Aorta (tissue), 5 donors: ENCODE measurements at regions not wholly inside any gene's neighbourhood (a gene's known extent, or its start where the extent isn't known, plus 50 kb on each side); places are given as distances from the start of the nearest gene placed in this dataset.

Experiments
- ATAC-seq: fragments of 200-7000 bp; cut with Tn5 transposase; one replicate; pipeline ENCODE4 v1.9.1; 2022; ENCODE audit warnings: moderate library complexity; ENCODE audit not compliant: low FRiP score
- DNase-seq, 2 donors: peaks; one replicate each; pipeline ENCODE4 v3.0.0-alpha.2; 2020
- H3K27ac ChIP-seq, 2 donors: one replicate each; pipeline ENCODE4 v1.5.1; 2013; ENCODE audit warnings: low read length in 2 of 2, mild to moderate bottlenecking in 2 of 2, moderate library complexity in 2 of 2, control low read depth in 1 of 2, inconsistent platforms in 1 of 2, low read depth in 1 of 2
- H3K27me3 ChIP-seq, 2 donors: one replicate each; pipeline ENCODE4 v1.6.1; 2013; ENCODE audit warnings: control low read depth in 1 of 2, low read length in 1 of 2, mild to moderate bottlenecking in 1 of 2, moderate library complexity in 1 of 2; ENCODE audit not compliant: insufficient read depth in 2 of 2, control insufficient read depth in 1 of 2
- H3K36me3 ChIP-seq, 2 donors: one replicate each; pipeline ENCODE4 v1.6.1; 2013; ENCODE audit warnings: control low read depth in 1 of 2, low read length in 1 of 2, mild to moderate bottlenecking in 1 of 2; ENCODE audit not compliant: insufficient read depth in 2 of 2, control insufficient read depth in 1 of 2
- H3K4me1 ChIP-seq, 2 donors: one replicate each; pipeline ENCODE4 v1.6.1; 2013; ENCODE audit warnings: low read length in 2 of 2, control low read depth in 1 of 2, mild to moderate bottlenecking in 1 of 2, moderate library complexity in 1 of 2; ENCODE audit not compliant: insufficient read depth in 2 of 2, control insufficient read depth in 1 of 2
- H3K4me3 ChIP-seq, 2 donors: one replicate each; pipeline ENCODE4 v1.5.1; 2013; ENCODE audit warnings: low read length in 2 of 2, control low read depth in 1 of 2, mild to moderate bottlenecking in 1 of 2
- H3K9me3 ChIP-seq: one replicate; pipeline ENCODE4 v1.6.1; 2013; ENCODE audit warnings: mild to moderate bottlenecking, low read length; ENCODE audit not compliant: control insufficient read depth
- WGBS, 2 donors: extraction: QIAGEN DNeasy Blood & Tissue Kit; methylation state at CpG; one replicate each; pipeline ENCODE4 v1.1.7; 2013; 5-methylcytosine and 5-hydroxymethylcytosine counted together
- intact Hi-C, 2 donors: fragments of 100-400 bp; cut with DNase I; formaldehyde crosslinking; loops; one replicate each; pipeline versions ENCODE4 v1.14.2 to v1.15.0; 2022
- donor health status: healthy with polysubstance abuse.
- donor health status: Bipolar disorder and iron deficiency.
- donor health status: DM: no; HTN: no; CAD: no.
- donor health status: DM: no; HTN: no; CAD: no.
- donor health status: DM: yes; HTN: yes; CAD: no.

DNA sequence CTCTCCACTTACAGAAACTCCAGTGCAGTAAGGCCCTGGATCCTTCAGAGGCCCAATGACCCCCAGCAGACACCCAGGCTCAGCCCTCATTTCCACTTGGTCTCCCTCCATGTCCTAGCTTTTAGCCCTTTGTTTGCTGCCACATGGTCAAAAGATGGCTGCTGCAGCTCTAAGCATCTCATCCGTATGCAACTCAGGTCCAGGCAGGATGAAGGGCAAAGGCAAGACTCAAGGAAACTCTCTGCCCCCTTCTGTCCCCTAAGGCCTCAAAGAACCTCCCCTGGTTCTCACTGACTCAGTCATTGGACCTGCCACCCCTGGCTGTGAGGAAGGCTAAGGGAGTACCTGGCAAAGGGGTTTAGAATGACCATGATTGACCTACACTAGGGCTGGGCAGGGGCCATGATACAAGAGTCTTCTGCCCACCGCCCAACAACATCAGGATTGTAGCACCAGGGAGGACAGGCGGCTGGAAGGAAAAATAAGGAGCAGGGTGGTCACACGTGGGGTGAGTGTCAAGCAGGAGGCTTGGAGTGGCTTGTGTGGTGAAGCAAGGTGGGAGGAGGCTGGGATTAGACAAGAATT is 303.8 kb upstream of the ZMIZ1 start:
- no peak overlapping the region for H3K27ac ChIP-seq
- H3K4me1 ChIP-seq = peaks cover 0 to 2% of the 10 kb centered on the region in 2 donors
- no peaks in the 10 kb centered on the region for H3K9me3 ChIP-seq
- DNase-seq = no peak
- H3K27me3 ChIP-seq = no peaks in the 10 kb centered on the region
- H3K36me3 ChIP-seq = no peaks in the 10 kb centered on the region
- ATAC-seq = no peak
- intact Hi-C loops = no loop called here
- WGBS, 2 donors = 96 to 98% methylated on average over 4 of the region's 4 CpGs
- H3K4me3 ChIP-seq = no peak overlapping the region

DNA sequence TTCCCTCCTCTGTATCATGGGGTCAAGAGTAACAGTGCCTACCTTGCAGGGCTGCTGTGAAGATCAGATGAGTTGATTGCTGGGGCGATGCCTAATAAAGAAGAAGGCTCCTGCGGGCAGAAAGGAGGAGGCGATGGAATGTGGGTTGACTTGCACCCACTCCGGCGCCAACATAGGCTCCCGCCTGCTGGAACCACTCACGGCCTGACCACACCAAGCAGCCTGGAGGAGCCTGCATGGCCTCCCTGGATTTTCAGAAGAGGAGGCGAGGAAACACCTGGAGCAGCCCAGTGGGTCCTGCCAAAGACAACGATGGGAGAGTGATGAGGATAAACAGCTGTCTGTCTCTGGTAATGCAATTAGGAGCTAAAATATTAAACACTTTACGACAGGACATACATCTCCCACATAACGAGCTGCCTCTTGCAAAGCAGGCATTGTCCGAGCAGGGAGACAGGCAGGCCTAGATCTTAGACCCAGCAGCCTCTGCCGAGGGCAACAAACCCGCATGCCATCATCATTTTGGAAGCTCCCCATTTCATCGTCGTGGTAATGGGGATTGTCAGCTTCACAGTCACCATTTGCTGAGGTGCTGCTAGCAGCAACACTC is 302.9 kb upstream of the ZMIZ1 start:
- ATAC-seq (no peak), DNase-seq (no peak)
- WGBS, 2 donors = 90 to 91% methylated on average over 16 of the region's 16 CpGs
- no peak overlapping the region for H3K4me3 ChIP-seq
- intact Hi-C loops = no loop called here
- peaks cover 0 to 2% of the 10 kb centered on the region in 2 donors for H3K4me1 ChIP-seq
- no peak overlapping the region for H3K27ac ChIP-seq
- H3K36me3 ChIP-seq = no peaks in the 10 kb centered on the region
- H3K27me3 ChIP-seq = no peaks in the 10 kb centered on the region
- H3K9me3 ChIP-seq = no peaks in the 10 kb centered on the region

DNA sequence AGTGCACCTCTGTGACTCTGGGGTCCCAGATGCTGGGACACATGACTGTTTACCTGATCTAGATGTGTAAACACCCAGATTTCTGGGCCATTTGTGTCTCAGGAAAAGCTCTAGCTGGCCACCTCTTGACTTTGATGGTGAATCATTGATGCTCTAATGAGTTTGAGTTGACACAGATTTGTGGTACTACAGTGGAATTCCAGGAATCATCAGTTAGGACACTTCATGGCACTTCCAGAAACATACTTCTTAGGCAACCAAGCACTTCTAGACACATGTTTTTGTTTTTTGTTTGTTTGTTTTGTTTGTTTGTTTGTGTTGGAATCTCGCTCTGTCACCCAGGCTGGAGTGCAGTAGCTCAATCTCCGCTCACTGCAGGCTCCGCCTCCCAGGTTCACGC is 302.2 kb upstream of the ZMIZ1 start:
- Histone ChIP-seq H3K27ac (no peak overlapping the region), H3K36me3 (no peaks in the 10 kb centered on the region), H3K4me3 (no peak overlapping the region), H3K27me3 (no peaks in the 10 kb centered on the region), H3K4me1 (peaks cover 0 to 2% of the 10 kb centered on the region in 2 donors), H3K9me3 (no peaks in the 10 kb centered on the region)
- ATAC-seq (no peak), DNase-seq (no peak)
- intact Hi-C loops = no loop called here
- 98 to 99% methylated on average over 4 of the region's 4 CpGs for WGBS, 2 donors

DNA sequence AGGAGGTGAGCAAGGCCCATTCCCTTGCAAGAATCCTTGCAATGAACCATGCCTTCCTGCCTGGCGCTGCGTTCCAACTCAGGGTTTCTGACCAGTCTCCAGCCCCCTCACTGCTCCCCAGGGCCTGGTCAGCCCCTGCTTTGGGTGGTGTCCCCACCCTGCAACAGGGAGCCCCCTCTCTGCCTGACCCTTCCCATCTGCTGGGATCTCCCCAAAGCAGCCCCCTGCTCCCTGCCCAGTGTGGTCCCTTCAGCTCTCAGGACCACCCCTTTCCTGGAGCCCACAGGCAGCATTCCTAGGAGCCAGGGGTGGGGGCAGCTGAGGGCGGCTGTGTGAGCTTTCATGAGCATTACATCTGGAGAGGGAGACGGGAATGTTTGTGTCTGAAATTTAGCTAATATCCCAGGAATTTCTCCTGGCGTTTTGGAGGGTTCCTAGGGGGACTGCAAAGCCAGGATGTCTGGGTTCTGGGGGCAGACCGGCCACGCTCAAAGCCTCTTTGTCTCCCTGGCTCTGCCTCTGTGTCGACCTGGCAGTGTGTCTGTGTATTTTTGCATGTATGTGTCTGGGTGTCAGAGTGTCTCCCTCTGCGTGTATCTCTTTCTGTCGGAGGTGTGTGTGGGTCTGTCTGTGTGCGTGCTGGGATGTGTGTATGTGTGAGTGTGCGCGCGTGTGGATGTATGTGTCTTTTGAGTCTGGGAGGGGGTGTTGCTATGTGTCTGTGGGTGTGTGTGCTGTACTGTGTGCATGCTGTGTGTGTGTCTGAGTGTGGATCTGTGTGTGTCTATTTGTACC is 300.5 kb upstream of the ZMIZ1 start:
- H3K4me3 ChIP-seq = no peak overlapping the region
- DNase-seq (no peak), ATAC-seq (no peak)
- intact Hi-C loops = no loop called here
- peaks cover 0 to 2% of the 10 kb centered on the region in 2 donors for H3K4me1 ChIP-seq
- H3K36me3 ChIP-seq = no peaks in the 10 kb centered on the region
- H3K9me3 ChIP-seq = no peaks in the 10 kb centered on the region
- no peaks in the 10 kb centered on the region for H3K27me3 ChIP-seq
- 16 to 24% methylated on average over 14 of the region's 14 CpGs for WGBS, 2 donors
- no peak overlapping the region for H3K27ac ChIP-seq

DNA sequence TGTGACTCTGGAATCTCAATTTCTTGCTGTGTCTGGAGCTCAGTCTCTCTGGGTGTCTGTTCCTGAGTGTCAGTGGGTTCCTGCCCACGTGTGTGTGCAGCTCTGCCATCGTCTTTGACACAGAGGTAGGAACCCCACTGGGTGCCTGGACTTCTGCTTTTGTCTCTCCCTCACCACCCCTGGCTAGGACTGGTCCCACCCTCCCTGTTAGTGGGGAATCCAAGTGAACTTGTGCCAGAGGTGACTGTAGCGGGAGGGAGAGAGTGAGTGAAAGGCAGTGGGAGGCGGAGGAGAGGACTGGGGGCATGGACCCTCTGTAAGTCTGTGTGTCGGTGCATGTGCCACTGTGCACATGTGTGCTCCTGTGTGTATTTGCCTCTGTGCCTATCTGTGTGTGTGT is 299.9 kb upstream of the ZMIZ1 start:
- 14 to 33% methylated on average over 2 to 5 of the region's 5 CpGs for WGBS, 2 donors
- DNase-seq (no peak), ATAC-seq (no peak)
- no peak overlapping the region for H3K27ac ChIP-seq
- intact Hi-C loops = no loop called here
- no peaks in the 10 kb centered on the region for H3K27me3 ChIP-seq
- H3K36me3 ChIP-seq = no peaks in the 10 kb centered on the region
- H3K4me3 ChIP-seq = no peak overlapping the region
- peaks cover 0 to 2% of the 10 kb centered on the region in 2 donors for H3K4me1 ChIP-seq
- H3K9me3 ChIP-seq = no peaks in the 10 kb centered on the region

DNA sequence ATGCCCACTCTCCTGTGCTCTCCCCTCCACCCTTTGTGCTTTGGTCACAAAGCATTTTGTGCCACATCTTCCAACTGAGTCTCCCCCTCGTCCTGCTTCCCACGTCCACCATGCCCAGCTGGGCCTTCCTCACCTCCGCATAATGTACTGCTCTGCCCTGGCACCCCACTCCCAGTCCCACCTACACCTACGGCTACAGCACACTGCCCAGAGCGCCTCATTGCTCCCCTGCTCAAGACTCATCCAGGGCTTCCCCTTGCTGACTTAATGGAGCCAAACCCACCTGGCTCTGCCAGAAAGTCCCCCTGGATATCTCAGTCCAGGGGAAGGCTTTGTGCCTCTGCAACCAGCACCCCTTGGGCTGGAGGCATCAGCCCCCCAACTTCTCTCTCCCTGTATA is 299.2 kb upstream of the ZMIZ1 start:
- intact Hi-C loops = no loop called here
- H3K36me3 ChIP-seq = no peaks in the 10 kb centered on the region
- no peak overlapping the region for H3K27ac ChIP-seq
- H3K9me3 ChIP-seq = no peaks in the 10 kb centered on the region
- no peak for ATAC-seq
- DNase-seq = no peak
- no peaks in the 10 kb centered on the region for H3K27me3 ChIP-seq
- WGBS, 2 donors = 96 to 99% methylated on average over 5 of the region's 5 CpGs
- no peak overlapping the region for H3K4me3 ChIP-seq
- no peaks in the 10 kb centered on the region for H3K4me1 ChIP-seq

DNA sequence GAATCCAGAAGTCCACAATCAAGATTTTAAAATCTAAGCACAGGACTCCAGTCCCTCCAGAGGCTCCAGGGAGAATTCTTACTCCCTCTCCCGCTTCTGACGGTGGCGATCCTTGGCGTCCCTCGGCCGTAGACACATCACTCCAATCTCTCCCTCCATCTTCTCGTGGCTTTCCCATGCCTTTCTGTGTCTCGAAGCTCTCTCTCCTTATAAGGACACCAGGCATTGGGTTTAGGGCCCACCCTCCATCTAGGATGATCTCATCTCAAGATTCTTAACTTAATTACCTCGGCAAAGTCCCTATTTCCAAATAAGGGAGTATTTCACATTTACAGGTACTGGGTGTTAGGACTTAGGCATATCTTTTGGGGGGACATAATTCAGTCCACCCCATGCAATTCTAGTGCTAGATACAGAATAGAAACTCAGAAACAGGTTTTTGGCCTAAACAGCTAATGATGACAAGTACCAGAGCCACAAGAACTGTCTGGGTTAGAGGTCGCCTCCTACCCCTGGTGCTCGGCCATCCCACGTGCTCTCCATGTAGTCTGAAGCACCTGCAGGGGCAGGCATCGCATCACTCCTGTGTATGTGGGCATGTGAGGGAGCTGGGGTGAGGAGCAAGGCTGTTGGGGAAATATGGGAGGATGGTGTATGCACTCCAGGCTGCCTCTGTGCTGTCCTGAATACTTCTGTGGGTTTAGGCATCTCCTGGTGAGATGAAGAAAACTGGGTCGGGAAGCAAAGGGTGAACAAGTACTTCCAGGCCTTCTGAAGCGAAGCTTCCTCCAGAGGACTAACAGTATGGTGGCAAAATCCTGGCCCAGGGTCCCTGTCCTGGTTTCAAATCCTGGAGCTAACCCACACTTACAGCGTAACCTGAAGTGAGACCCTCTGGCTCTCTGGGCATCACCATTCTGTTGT is 298.3 kb upstream of the ZMIZ1 start:
- Histone ChIP-seq H3K36me3 (no peaks in the 10 kb centered on the region), H3K4me3 (no peak overlapping the region), H3K4me1 (no peaks in the 10 kb centered on the region), H3K9me3 (no peaks in the 10 kb centered on the region), H3K27me3 (no peaks in the 10 kb centered on the region), H3K27ac (no peak overlapping the region)
- DNase-seq (no peak), ATAC-seq (no peak)
- intact Hi-C loops = no loop called here
- 73 to 74% methylated on average over 16 of the region's 16 CpGs for WGBS, 2 donors

DNA sequence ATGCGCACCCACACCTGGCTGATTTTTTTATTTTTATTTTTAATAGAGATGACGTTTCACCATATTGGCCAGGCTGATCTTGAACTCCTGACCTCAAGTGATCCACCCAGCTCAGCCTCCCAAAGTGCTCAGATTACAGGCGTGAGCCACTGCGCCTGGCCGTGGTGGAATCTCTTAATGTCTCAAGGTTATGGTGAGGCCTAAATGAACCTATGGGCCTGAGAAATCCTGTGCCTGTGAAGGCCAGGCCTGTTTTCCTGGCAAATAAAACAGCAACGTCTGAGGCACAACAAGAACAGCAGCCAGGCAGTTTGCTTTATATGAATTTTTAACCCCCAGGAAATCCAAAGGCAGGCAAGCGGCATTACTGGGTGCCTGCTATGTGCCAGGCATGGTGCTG is 297.5 kb upstream of the ZMIZ1 start:
- H3K36me3 ChIP-seq = no peaks in the 10 kb centered on the region
- no peak overlapping the region for H3K27ac ChIP-seq
- intact Hi-C loops = no loop called here
- H3K27me3 ChIP-seq = no peaks in the 10 kb centered on the region
- WGBS, 2 donors = 75 to 77% methylated on average over 7 of the region's 7 CpGs
- DNase-seq (no peak), ATAC-seq (no peak)
- H3K4me1 ChIP-seq = no peaks in the 10 kb centered on the region
- no peak overlapping the region for H3K4me3 ChIP-seq
- no peaks in the 10 kb centered on the region for H3K9me3 ChIP-seq
